ENCODE measurements at regions not wholly inside any gene's neighbourhood (a gene's known extent, or its start where the extent isn't known, plus 50 kb on each side); places are given as distances from the start of the nearest gene placed in this dataset.

DNA sequence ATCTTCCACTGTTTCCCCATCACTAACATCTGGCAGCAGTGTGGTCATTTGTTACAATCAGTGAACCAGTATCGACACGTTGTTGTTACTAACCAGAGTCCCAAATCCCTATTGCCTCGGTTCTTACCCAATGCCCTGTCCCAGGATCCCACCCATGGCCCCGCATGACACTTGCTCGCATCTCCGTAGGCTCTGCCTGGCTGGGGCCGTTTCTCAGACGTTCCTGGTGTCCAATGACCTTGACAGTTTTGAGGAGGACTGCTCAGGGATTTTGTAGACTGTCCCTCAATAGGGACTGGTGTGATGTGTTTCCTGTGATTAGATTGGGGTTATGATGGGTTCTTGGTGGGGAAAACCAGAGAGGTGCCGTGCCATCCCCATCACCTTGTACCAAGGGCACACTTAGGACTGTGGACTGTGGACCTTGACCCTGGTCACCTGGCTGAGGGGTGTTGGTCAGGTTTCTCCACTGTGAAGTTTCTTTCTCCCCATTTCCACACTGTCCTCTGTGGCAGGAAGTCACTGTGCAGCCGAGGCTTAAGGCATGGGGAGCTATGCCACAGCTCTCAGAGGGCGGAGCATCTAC is 108.4 kb downstream of the ADRA2C start:
- TF ChIP-seq, protein P1, sequence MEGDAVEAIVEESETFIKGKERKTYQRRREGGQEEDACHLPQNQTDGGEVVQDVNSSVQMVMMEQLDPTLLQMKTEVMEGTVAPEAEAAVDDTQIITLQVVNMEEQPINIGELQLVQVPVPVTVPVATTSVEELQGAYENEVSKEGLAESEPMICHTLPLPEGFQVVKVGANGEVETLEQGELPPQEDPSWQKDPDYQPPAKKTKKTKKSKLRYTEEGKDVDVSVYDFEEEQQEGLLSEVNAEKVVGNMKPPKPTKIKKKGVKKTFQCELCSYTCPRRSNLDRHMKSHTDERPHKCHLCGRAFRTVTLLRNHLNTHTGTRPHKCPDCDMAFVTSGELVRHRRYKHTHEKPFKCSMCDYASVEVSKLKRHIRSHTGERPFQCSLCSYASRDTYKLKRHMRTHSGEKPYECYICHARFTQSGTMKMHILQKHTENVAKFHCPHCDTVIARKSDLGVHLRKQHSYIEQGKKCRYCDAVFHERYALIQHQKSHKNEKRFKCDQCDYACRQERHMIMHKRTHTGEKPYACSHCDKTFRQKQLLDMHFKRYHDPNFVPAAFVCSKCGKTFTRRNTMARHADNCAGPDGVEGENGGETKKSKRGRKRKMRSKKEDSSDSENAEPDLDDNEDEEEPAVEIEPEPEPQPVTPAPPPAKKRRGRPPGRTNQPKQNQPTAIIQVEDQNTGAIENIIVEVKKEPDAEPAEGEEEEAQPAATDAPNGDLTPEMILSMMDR (IDR thresholded peaks at IDR 0.05): no peak
- TF ChIP-seq POLR2A (IDR thresholded peaks at IDR 0.05): no peak
